ENCODE measurements at regions not wholly inside any gene's neighbourhood (a gene's known extent, or its start where the extent isn't known, plus 50 kb on each side); places are given as distances from the start of the nearest gene placed in this dataset.

GRCh38 chrX:68992821-68993397 is 164.1 kb downstream of the EFNB1 start:
- Mint-ChIP-seq H3K36me3 (no peaks in the 10 kb centered on the region), H3K9me3 (peaks cover 19% of the 10 kb centered on the region), H3K4me1 (peaks cover 48% of the 10 kb centered on the region), H3K4me3 (no peak overlapping the region), H3K27me3 (ENCODE audit: low read depth) (no peaks in the 10 kb centered on the region), H3K27ac (no peak overlapping the region)
- TF ChIP-seq CTCF (IDR thresholded peaks at IDR 0.05; ENCODE audit: unreplicated experiment), result no peak
- no peak for DNase-seq (ENCODE audit: low spot score in 2 of 2, unreplicated experiment in 2 of 2)

- Mint-ChIP-seq H3K4me1 (peaks cover 40% of the 10 kb centered on the region), H3K4me3 (no peak overlapping the region), H3K27ac (no peak overlapping the region), H3K36me3 (no peaks in the 10 kb centered on the region), H3K27me3 (ENCODE audit: low read depth) (no peaks in the 10 kb centered on the region), H3K9me3 (peaks cover 12% of the 10 kb centered on the region)
- no peak for DNase-seq (ENCODE audit: low spot score in 2 of 2, unreplicated experiment in 2 of 2)
- TF ChIP-seq CTCF (IDR thresholded peaks at IDR 0.05; ENCODE audit: unreplicated experiment), result no peak
These were observed 163.0 kb downstream of the EFNB1 start for GRCh38 chrX:68991691-68992345.

- no peaks in the 10 kb centered on the region for H3K36me3 Mint-ChIP-seq
- H3K4me3 Mint-ChIP-seq, result no peak overlapping the region
- TF ChIP-seq CTCF (IDR thresholded peaks at IDR 0.05; ENCODE audit: unreplicated experiment), result no peak
- peaks cover 34% of the 10 kb centered on the region for H3K4me1 Mint-ChIP-seq
- no peak for DNase-seq (ENCODE audit: low spot score in 2 of 2, unreplicated experiment in 2 of 2)
- H3K27me3 Mint-ChIP-seq (ENCODE audit: low read depth), result no peaks in the 10 kb centered on the region
- no peak overlapping the region for H3K27ac Mint-ChIP-seq
- H3K9me3 Mint-ChIP-seq, result peaks cover 12% of the 10 kb centered on the region
These were observed 162.1 kb downstream of the EFNB1 start for GRCh38 chrX:68990948-68991347.

GRCh38 chrX:68989865-68990606 is 161.2 kb downstream of the EFNB1 start:
- Mint-ChIP-seq H3K4me1 (peaks cover 33% of the 10 kb centered on the region), H3K4me3 (no peak overlapping the region), H3K27ac (peak overlapping the region; percentile 83), H3K27me3 (ENCODE audit: low read depth) (no peaks in the 10 kb centered on the region), H3K9me3 (peaks cover 8% of the 10 kb centered on the region), H3K36me3 (no peaks in the 10 kb centered on the region)
- peak in 1 of 2 experiments; percentile 56 for DNase-seq (ENCODE audit: low spot score in 2 of 2, unreplicated experiment in 2 of 2)
- no peak for TF ChIP-seq CTCF (IDR thresholded peaks at IDR 0.05; ENCODE audit: unreplicated experiment)

GRCh38 chrX:68989456-68989855 is 160.6 kb downstream of the EFNB1 start:
- Mint-ChIP-seq H3K27ac (peak overlapping the region; percentile 83), H3K36me3 (no peaks in the 10 kb centered on the region), H3K4me3 (no peak overlapping the region), H3K9me3 (peaks cover 10% of the 10 kb centered on the region), H3K27me3 (ENCODE audit: low read depth) (no peaks in the 10 kb centered on the region), H3K4me1 (peaks cover 35% of the 10 kb centered on the region)
- no peak for TF ChIP-seq CTCF (IDR thresholded peaks at IDR 0.05; ENCODE audit: unreplicated experiment)
- no peak for DNase-seq (ENCODE audit: low spot score in 2 of 2, unreplicated experiment in 2 of 2)

Measured in mesothelial cell of epicardium (in vitro differentiated cells).